HCT116 (cell line): ENCODE measurements at regions not wholly inside any gene's neighbourhood (a gene's known extent, or its start where the extent isn't known, plus 50 kb on each side); places are given as distances from the start of the nearest gene placed in this dataset.

Experiments
- ATAC-seq: fragments of 200-7000 bp; cut with Tn5 transposase; 2 replicates; pipeline ENCODE4 v1.9.1; 2020; ENCODE audit warnings: mild to moderate bottlenecking, moderate library complexity
- BruUV-seq: library from RNA; stranded (reverse); fragments of 400-500 nt; replicated peaks from 2 replicates; lab custom pipeline; 2021; lab: Mats Ljungman, UMichigan
- CTCF ChIA-PET: fragments of 300-600 bp; sonication (Branson Sonifier 250); formaldehyde crosslinking; loops from one replicate; lab custom pipeline; 2021; ENCODE audit warnings: antibody characterized with exemption; lab: Charles Lee
- POLR2A ChIA-PET: fragments of 300-600, 350-600 bp; sonication (Branson Sonifier 250); formaldehyde crosslinking; loops from one replicate; lab custom pipeline; 2021; ENCODE audit warnings: antibody characterized with exemption; lab: Charles Lee
- RAD21 ChIA-PET, 2 experiments: fragments of 300-600 bp; sonication (Branson Sonifier 250); formaldehyde crosslinking; loops; one replicate each; lab custom pipeline; 2023; ENCODE audit warnings: low total read pairs in 2 of 2; ENCODE audit not compliant: uncharacterized antibody in 2 of 2, unreplicated experiment in 2 of 2, low non-redundant PET in 1 of 2; lab: Charles Lee
- DNase-seq: peaks from one replicate; pipeline ENCODE4 v3.0.0-alpha.2; 2010; ENCODE audit warnings: low read depth, low spot score
- H2AFZ ChIP-seq: fragments of 200-600 bp; shearing (Covaris generic), sonication (generic); 2 replicates; pipeline ENCODE4 v1.6.1; 2017; ENCODE audit warnings: low read depth, mixed run types, mixed read lengths, antibody characterized with exemption, low read length; ENCODE audit not compliant: poor library complexity, severe bottlenecking
- H3K27ac ChIP-seq: 2 replicates; pipeline ENCODE4 v1.5.1; 2012; ENCODE audit warnings: low read depth, low read length
- H3K27me3 ChIP-seq: fragments of 200-600 bp; sonication (generic); 2 replicates; pipeline ENCODE4 v1.6.1; 2016; ENCODE audit warnings: mixed run types, low read length, mixed read lengths; ENCODE audit not compliant: insufficient read depth
- H3K36me3 ChIP-seq, 2 experiments: fragments of 200-500 bp in 1 of 2; fragments of 200-600 bp in 1 of 2; sonication (Bioruptor generic) in 1 of 2; sonication (generic) in 1 of 2; 2 replicates each; pipeline versions ENCODE4 v1.5.1 to v1.6.1; 2014 to 2016; ENCODE audit warnings: low read length in 2 of 2, inconsistent platforms in 1 of 2, mixed read lengths in 1 of 2, mixed run types in 1 of 2; ENCODE audit not compliant: insufficient read depth in 2 of 2, control insufficient read depth in 1 of 2
- H3K4me1 ChIP-seq, 2 experiments: fragments of 200-600 bp in 1 of 2; sonication (generic) in 1 of 2; 2 replicates each; pipeline versions ENCODE4 v1.5.1 to v1.6.1; 2012 to 2017; ENCODE audit warnings: low read length in 2 of 2, inconsistent platforms in 1 of 2, mild to moderate bottlenecking in 1 of 2, mixed read lengths in 1 of 2, mixed run types in 1 of 2, moderate library complexity in 1 of 2; ENCODE audit not compliant: insufficient read depth in 2 of 2, control insufficient read depth in 1 of 2
- H3K4me2 ChIP-seq: fragments of 200-600 bp; sonication (generic); 2 replicates; pipeline ENCODE4 v1.6.1; 2017; ENCODE audit warnings: mixed run types, low read length, mixed read lengths
- H3K4me3 ChIP-seq, 2 experiments: fragments of 200-600 bp in 1 of 2; sonication (generic) in 1 of 2; replicated peaks in 1 of 2; 2 replicates each; pipeline ENCODE4 v1.5.1; 2011 to 2016; ENCODE audit warnings: low read length in 2 of 2, control low read depth in 1 of 2, low read depth in 1 of 2, mild to moderate bottlenecking in 1 of 2, mixed read lengths in 1 of 2, mixed run types in 1 of 2
- H3K79me2 ChIP-seq: fragments of 200-600 bp; sonication (generic); 2 replicates; pipeline ENCODE4 v1.6.1; 2017; ENCODE audit warnings: mild to moderate bottlenecking, mixed run types, low read length, moderate library complexity, mixed read lengths; ENCODE audit not compliant: insufficient read depth
- H3K9ac ChIP-seq: fragments of 200-600 bp; sonication (generic); 2 replicates; pipeline ENCODE4 v1.6.1; 2016; ENCODE audit warnings: low read length, mixed read lengths
- H3K9me2 ChIP-seq: fragments of 200-600 bp; sonication (generic), shearing (Covaris generic); 2 replicates; pipeline ENCODE4 v1.6.1; 2017; ENCODE audit warnings: mixed run types, mild to moderate bottlenecking, moderate library complexity; ENCODE audit not compliant: insufficient read depth
- H3K9me3 ChIP-seq, 2 experiments: fragments of 200-500 bp in 1 of 2; fragments of 200-600 bp in 1 of 2; sonication (Bioruptor generic) in 1 of 2; sonication (generic) in 1 of 2; 2 replicates each; pipeline ENCODE4 v1.6.1; 2014 to 2017; ENCODE audit warnings: low read length in 2 of 2, mixed read lengths in 2 of 2, inconsistent platforms in 1 of 2, low read depth in 1 of 2, mild to moderate bottlenecking in 1 of 2, mixed run types in 1 of 2, moderate library complexity in 1 of 2; ENCODE audit not compliant: control insufficient read depth in 1 of 2, insufficient read depth in 1 of 2
- H4K20me1 ChIP-seq: fragments of 200-600 bp; sonication (generic), shearing (Covaris generic); 2 replicates; pipeline ENCODE4 v1.6.1; 2017; ENCODE audit warnings: mixed run types, mild to moderate bottlenecking, moderate library complexity; ENCODE audit not compliant: insufficient read depth
- CBX3 ChIP-seq: IDR thresholded peaks from 2 replicates; pipeline ENCODE4 v1.6.1; 2012; ENCODE audit warnings: low read depth
- EGR1 ChIP-seq: IDR thresholded peaks from 2 replicates; pipeline ENCODE4 v1.6.1; 2012; ENCODE audit warnings: low read depth
- ELF1 ChIP-seq: IDR thresholded peaks from 2 replicates; pipeline ENCODE4 v1.6.1; 2012; ENCODE audit warnings: low read depth, borderline replicate concordance
- EZH2 ChIP-seq: fragments of 200-600 bp; sonication (generic); IDR thresholded peaks from 2 replicates; pipeline ENCODE4 v1.6.1; 2017; ENCODE audit warnings: antibody characterized with exemption, mixed run types
- FOSL1 ChIP-seq: IDR thresholded peaks from 2 replicates; pipeline ENCODE4 v1.6.1; 2012; ENCODE audit warnings: low read depth
- JUND ChIP-seq: IDR thresholded peaks from 2 replicates; pipeline ENCODE4 v1.6.1; 2012
- MAX ChIP-seq: IDR thresholded peaks from 2 replicates; pipeline ENCODE4 v1.6.1; 2012
- POLR2A ChIP-seq: IDR thresholded peaks from 2 replicates; pipeline ENCODE4 v1.7.0; 2011; ENCODE audit warnings: borderline replicate concordance; ENCODE audit not compliant: insufficient read depth, insufficient read length; ENCODE audit errors: extremely low read depth
- POLR2AphosphoS5 ChIP-seq: IDR thresholded peaks from 2 replicates; pipeline ENCODE4 v1.6.1; 2011; ENCODE audit warnings: mild to moderate bottlenecking, low read depth, low read length, moderate library complexity
- RAD21 ChIP-seq: IDR thresholded peaks from 2 replicates; pipeline ENCODE4 v1.6.1; 2012; ENCODE audit warnings: low read depth, mild to moderate bottlenecking
- SIN3A ChIP-seq: IDR thresholded peaks from 2 replicates; pipeline ENCODE4 v1.6.1; 2012; ENCODE audit warnings: low read depth
- TCF7L2 ChIP-seq: IDR thresholded peaks from 2 replicates; pipeline ENCODE4 v1.7.0; 2011; ENCODE audit warnings: borderline replicate concordance, inconsistent platforms; ENCODE audit not compliant: insufficient read depth, insufficient read length; ENCODE audit errors: extremely low read depth
- YY1 ChIP-seq: IDR thresholded peaks from 2 replicates; pipeline ENCODE4 v1.6.1; 2011; ENCODE audit warnings: low read length, low read depth, moderate library complexity, mild to moderate bottlenecking; ENCODE audit not compliant: insufficient replicate concordance; ENCODE audit errors: extremely low read depth
- ZFX ChIP-seq: fragments of 450-650 bp; IDR thresholded peaks from 2 replicates; pipeline ENCODE4 v1.6.1; 2017
- ZNF274 ChIP-seq: fragments of 200-500 bp; sonication (Bioruptor generic); IDR thresholded peaks from 2 replicates; pipeline ENCODE4 v1.6.1; 2014; ENCODE audit warnings: mild to moderate bottlenecking, low read depth, low read length, inconsistent platforms
- intact Hi-C: fragments of 100-400 bp; cut with micrococcal nuclease; formaldehyde crosslinking; loops from 2 replicates; pipeline ENCODE4 v1.10.0; 2022
- TF ChIP-seq, protein P1 (sequence below): IDR thresholded peaks from 2 replicates; pipeline ENCODE4 v1.6.1; 2011; ENCODE audit warnings: mild to moderate bottlenecking, low read length, moderate library complexity; ENCODE audit not compliant: insufficient replicate concordance; ENCODE audit errors: extremely low read depth
- TF ChIP-seq, protein P2 (sequence below): IDR thresholded peaks from 2 replicates; pipeline ENCODE4 v1.6.1; 2012; ENCODE audit warnings: low read depth

DNA sequence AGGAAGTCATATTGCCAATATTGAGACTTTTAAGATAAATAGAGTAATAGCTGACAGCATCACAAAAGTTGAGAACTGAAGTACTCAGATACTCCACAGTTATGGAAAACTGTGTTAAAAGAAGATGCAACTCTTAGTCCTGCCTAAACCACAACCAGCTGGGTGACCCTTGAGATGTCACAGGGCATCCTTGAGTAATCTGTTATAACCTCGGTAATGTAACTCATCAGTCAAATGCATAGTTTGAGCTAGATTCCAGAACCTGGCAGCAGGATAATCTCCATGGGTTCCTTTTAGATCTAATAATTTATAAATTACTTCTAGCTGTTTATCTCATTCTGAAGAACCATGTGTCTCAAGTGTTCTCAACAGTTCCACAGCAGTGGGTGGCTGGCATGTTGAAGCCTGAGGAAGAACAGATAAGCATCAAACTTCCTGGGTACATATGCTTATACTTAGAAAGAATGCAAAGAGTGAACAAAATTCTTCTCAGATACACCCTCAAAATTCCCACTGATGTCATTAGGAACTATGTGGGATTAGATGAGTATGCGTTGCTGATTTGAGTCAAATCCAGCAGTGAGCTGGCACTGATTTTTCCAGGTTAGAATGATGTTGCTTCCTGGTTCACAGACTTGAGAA, 304.1 kb upstream of the ERBB4 start (continued):
- no peak for TF ChIP-seq ZFX
- no peak for TF ChIP-seq JUND
- TF ChIP-seq EGR1, result no peak

- BruUV-seq, result no TSS peak
- H3K4me3 ChIP-seq, result no peak overlapping the region
- POLR2A ChIA-PET, result no interaction called here
- TF ChIP-seq RAD21 (no peak), POLR2AphosphoS5 (no peak), POLR2A (no peak), JUND (no peak), ELF1 (no peak), CBX3 (no peak), TCF7L2 (no peak), EGR1 (no peak), MAX (no peak), EZH2 (no peak), SIN3A (no peak), ZNF274 (no peak), FOSL1 (no peak), YY1 (no peak)
- TF ChIP-seq, protein P1, sequence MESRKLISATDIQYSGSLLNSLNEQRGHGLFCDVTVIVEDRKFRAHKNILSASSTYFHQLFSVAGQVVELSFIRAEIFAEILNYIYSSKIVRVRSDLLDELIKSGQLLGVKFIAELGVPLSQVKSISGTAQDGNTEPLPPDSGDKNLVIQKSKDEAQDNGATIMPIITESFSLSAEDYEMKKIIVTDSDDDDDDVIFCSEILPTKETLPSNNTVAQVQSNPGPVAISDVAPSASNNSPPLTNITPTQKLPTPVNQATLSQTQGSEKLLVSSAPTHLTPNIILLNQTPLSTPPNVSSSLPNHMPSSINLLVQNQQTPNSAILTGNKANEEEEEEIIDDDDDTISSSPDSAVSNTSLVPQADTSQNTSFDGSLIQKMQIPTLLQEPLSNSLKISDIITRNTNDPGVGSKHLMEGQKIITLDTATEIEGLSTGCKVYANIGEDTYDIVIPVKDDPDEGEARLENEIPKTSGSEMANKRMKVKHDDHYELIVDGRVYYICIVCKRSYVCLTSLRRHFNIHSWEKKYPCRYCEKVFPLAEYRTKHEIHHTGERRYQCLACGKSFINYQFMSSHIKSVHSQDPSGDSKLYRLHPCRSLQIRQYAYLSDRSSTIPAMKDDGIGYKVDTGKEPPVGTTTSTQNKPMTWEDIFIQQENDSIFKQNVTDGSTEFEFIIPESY, result no peak
- TF ChIP-seq, protein P2, sequence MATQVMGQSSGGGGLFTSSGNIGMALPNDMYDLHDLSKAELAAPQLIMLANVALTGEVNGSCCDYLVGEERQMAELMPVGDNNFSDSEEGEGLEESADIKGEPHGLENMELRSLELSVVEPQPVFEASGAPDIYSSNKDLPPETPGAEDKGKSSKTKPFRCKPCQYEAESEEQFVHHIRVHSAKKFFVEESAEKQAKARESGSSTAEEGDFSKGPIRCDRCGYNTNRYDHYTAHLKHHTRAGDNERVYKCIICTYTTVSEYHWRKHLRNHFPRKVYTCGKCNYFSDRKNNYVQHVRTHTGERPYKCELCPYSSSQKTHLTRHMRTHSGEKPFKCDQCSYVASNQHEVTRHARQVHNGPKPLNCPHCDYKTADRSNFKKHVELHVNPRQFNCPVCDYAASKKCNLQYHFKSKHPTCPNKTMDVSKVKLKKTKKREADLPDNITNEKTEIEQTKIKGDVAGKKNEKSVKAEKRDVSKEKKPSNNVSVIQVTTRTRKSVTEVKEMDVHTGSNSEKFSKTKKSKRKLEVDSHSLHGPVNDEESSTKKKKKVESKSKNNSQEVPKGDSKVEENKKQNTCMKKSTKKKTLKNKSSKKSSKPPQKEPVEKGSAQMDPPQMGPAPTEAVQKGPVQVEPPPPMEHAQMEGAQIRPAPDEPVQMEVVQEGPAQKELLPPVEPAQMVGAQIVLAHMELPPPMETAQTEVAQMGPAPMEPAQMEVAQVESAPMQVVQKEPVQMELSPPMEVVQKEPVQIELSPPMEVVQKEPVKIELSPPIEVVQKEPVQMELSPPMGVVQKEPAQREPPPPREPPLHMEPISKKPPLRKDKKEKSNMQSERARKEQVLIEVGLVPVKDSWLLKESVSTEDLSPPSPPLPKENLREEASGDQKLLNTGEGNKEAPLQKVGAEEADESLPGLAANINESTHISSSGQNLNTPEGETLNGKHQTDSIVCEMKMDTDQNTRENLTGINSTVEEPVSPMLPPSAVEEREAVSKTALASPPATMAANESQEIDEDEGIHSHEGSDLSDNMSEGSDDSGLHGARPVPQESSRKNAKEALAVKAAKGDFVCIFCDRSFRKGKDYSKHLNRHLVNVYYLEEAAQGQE, result no peak
- RAD21 ChIA-PET, result no interaction called here
- no peaks in the 10 kb centered on the region for H3K27me3 ChIP-seq
- H3K4me1 ChIP-seq, result peaks cover 0 to 7% of the 10 kb centered on the region in 2 experiments; a peak in 1 of 4 replicates
- H3K9me3 ChIP-seq, result no peaks in the 10 kb centered on the region
- H3K36me3 ChIP-seq, result no peaks in the 10 kb centered on the region
- ATAC-seq (no peak), DNase-seq (no peak)
- no peaks in the 10 kb centered on the region for H3K79me2 ChIP-seq
- no peaks in the 10 kb centered on the region for H4K20me1 ChIP-seq
- no peak overlapping the region for H2AFZ ChIP-seq
- H3K4me2 ChIP-seq, result no peak overlapping the region
- CTCF ChIA-PET, result no interaction called here
- no peak overlapping the region for H3K9ac ChIP-seq
- H3K27ac ChIP-seq, result no peak overlapping the region
- intact Hi-C loops, result no loop called here
- no peaks in the 10 kb centered on the region for H3K9me2 ChIP-seq
These were observed 302.9 kb upstream of the ERBB4 start for GRCh38 chr2:212841460-212841859.
